ENCODE measurements at regions not wholly inside any gene's neighbourhood (a gene's known extent, or its start where the extent isn't known, plus 50 kb on each side); places are given as distances from the start of the nearest gene placed in this dataset.
"Not testable (repeated sequence)": the region's sequence is repeated elsewhere in the genome, so short reads cannot be mapped to it uniquely, and the experiment has no call there.

DNA sequence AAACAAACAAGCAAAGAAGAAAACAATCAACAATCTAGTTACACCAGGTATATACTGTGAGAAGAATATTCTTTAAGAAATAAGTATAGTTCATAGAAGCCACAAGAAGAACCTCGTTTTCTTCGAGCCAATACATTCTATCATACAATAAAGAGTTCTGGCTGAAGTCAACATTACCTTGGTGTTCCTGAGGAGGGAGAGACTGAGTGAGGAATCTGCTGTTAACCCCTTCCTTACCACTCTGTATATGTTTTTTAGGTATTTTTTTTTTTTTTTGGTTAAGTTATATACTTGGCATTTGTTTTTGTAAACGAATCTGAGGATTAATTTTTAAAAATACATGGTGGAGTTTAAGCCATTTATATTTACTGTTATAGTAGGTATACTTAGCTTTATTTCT, 412.5 kb downstream of the NUP35 start:
- DNase-seq, result no peak

DNA sequence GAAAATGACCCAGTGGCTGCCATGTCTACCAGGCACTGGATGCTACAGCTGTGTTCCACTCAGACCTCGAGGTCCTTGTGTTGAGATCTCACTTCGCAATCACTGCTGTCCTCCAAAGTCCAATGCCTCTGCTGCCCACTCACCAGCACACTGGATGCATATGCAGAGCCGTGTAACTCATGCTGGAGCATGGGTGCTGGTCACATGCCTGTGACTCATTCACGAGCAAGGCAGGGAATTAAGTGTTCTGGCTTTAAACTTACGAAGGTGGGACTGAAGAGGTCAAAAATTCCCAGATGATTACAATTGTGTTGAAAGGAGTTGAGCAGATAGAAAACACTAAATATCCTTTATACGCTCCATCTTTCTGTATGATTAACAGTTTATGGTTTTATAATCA, 417.5 kb downstream of the NUP35 start:
- no peak for DNase-seq

DNA sequence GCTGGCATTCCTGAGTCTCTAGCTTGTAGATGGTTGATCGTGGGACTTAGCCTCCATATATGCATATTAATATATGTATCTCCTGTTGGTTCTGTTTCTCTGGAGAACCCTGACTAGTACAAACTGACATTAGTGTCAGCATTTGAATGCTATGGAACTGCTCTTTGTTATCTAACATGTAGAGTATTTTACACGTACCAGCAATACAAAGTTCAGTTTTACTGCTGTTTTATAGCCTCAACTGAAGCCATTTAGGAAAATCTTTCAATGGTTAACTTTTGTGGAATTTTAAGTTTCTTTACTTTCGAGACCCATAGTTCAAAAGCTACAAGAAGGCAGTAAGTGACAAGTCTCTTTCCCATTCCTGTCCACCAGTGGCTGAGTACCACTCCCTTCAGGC, 418.4 kb downstream of the NUP35 start:
- DNase-seq, result no peak

DNA sequence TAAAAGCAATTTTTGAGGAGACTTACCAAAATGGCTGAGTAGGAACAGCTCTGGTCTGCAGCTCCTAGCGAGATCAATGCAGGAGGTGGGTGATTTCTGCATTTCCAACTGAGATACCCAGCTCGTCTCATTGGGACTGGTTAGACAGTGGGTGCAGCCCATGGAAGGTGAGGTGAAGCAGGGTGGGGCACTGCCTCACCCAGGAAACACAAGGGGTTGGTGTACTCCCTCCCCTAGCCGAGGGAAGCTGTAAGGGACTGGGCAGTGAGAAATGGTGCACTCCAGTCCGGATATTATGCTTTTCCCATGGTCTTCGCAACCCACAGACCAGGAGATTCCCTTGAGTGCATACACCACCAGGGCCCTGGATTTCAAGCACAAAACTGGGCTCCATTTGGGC, 419.0 kb downstream of the NUP35 start:
- DNase-seq, result no peak

DNA sequence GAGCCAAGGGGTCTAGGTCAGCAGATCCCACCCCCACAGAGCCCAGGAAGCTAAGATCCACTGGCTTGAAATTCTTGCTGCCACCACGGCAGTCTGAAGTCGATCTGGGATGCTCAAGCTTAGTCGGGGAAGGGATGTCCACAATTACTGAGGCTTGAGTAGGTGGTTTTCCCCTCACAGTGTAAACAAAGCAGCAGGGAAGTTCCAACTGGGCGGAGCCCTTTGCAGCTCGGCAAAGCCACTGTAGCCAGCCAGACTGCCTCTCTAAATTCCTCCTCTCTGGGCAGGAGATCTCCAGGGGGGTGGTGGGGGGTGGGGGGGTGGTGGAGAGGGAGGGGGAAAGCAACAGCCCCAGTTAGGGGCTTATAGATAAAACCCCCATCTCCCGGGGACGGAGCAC, 419.5 kb downstream of the NUP35 start:
- DNase-seq, result no peak

DNA sequence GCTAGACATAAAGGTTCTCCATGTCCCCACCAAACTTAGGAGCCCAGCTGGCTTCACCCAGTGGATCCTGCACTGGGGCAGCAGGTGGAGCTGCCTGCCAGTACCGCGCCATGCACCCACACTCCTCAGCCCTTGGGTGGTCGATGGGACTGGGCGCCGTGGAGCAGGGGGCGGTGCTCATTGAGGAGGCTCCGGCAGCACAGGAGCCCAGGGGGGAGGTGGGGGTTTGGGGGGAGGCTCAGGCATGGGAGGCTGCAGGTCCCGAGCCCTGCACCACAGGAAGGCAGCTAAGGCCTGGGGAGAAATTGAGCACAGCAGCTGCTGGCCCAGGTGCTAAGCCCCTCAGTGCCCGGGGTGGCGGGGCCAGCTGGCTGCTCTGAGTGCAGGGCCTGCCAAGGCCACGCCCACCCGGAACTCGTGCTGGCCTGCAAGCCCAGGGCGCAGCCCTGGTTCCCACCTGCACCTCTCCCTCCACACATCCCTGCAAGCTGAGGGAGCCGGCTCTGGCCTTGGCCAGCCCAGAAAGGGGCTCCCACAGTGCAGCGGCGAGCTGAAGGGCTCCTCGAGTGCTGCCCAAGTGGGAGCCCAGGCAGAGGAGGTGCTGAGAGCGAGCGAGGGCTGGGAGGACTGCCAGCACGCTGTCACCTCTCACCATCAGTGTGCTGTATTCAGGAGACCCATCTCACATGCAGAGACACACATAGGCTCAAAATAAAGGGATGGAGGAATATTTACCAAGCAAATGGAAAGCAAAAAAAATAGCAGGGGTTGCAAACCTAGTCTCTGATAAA, 422.5 kb downstream of the NUP35 start:
- not testable (repeated sequence) for DNase-seq

DNA sequence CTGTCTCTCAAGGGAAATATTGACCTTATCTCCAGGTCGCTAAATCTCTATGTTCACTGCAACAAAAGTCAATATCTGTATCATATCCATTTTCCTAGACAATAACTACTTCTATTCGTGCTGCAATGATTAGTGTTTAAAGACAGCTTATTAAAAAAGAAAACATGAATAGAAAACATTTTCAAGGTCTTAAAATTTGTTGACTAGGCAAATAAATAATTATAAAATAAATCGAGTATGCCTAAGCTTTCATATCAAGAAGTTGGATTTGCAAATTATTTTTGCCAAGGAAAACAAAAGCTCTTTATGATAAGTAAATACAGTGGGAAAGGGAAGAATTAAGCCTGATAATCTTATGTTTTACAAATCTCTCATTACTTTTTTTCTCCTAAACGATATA, 428.5 kb downstream of the NUP35 start:
- no peak for DNase-seq

DNA sequence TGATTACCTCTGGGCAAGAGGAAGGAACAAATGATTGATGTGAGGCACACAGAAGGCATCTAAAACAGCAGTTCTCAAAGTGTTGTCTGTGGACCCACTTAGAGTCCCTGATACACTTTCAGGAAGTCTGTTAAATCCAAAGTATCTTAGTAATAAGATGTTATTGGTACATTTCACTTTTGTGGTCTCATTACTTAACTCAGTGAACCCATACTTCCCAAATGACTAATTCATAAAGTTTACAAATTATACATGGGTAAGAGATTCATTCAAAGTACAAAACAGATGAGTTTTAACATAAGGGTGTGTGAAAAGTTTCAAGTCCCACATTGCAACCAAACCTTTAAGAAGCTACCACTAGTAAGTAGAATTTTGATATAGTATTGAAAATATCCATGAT, 440.5 kb downstream of the NUP35 start:
- no peak for DNase-seq

DNA sequence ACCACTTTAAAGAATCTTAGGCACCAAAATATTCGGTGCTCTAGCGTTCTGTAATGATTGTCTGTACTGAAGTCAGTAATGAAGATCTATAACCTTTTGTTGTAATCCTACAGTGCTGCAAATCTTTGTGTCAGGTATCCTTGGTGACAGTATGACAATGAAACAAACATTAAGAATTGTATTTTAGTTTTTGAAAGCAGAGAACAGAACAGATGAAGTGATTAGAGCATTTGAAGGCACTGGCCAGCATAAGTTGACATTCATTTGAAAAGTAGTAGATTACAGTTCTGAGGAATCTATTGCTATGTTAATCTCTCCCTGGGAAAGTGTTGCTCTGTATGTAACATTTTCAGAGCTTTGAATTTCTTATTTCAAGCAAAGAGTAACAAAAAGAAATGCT, 451.2 kb downstream of the NUP35 start:
- no peak for DNase-seq

DNA sequence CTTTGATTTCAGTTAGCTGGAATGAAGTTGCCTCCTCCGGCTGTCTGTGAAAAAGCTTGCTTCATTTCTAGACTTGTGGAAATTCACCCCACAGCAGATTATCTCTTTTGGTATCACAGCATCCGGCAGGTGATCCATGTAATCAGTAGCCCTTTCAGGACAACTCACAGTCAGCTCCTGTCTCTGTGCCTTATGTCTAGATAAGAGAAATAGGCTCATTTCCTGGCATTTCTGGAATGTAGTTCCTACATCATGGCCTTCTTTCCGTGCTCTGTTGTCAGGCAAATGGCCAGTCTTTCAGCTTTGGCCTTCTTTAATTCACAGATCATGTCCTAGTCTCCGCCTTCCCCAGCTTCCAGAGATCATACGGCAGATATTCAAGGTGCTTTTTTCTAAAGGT, 455.4 kb downstream of the NUP35 start:
- no peak for DNase-seq

DNA sequence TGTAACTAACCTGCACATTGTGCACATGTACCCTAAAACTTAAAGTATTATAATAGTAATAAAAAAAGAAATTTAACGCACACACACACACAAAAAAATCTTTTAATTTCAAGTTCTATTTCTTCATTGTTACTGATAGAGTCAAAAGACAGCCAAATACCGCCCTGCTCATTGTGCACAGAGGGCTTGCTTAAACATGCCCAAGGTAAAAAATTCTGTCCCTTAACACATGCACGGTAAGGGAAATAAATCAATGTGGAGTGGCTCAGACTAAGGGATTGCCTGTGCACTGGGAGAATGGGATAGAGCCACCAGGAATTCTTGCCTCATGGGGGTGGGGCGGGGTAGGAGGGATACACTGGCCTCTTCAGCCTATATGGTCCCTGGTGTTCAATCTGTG, 468.0 kb downstream of the NUP35 start:
- no peak for DNase-seq

DNA sequence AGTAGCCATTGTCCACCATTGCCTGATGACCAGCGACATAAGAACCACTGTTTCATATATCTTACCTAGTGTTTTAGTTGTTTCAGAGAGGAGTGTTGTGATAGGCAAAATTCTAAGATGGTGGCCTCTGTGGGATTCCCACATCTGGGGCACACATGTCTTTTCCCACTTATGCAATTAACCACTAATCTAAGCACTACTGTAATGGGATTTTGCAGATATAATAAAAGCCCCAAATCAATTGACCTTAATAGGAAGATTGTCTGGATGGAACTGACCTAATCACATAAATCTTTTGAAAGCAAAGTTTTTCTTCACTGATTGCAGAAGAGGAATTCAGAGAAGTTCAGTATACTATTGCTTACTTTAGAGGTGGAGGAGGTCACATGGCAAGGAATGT, 469.9 kb downstream of the NUP35 start:
- DNase-seq, result no peak

DNA sequence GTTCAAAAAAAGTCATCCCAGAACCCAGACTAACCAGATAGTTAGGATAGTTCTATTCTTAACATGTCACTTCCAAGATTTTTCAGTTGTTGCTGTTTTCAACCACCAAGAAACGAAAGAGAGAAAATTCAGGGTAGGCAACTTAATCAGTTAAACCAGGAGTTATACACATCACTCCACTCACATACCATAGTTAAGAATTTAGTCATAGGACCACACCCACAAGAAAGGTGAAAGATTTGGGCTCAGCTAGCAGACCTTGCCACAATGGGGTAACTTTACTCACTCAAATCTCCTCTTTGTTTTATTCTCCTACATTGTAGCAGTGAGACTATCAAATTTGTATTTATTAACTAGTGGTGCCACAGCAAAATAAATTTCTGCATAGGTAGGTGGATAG, 473.6 kb downstream of the NUP35 start:
- DNase-seq, result no peak

DNA sequence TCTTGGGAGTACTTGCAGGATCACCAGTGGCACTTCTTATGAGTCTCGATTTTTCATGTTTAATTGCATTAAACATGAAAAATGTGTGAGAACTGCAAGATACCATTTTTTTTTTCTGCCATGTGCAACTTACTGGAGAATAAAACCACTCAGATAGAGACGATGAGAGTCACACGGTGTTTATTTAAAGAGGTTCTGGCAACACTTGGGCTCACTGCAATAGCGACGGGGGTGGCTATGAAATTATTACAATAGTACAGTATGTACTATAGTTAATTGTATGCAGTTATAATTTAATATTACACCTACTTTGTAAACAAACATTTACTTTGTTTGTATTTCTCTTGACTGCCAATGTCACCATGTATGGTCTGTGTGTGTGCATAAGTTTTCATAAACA, 479.8 kb downstream of the NUP35 start:
- DNase-seq, result no peak

DNA sequence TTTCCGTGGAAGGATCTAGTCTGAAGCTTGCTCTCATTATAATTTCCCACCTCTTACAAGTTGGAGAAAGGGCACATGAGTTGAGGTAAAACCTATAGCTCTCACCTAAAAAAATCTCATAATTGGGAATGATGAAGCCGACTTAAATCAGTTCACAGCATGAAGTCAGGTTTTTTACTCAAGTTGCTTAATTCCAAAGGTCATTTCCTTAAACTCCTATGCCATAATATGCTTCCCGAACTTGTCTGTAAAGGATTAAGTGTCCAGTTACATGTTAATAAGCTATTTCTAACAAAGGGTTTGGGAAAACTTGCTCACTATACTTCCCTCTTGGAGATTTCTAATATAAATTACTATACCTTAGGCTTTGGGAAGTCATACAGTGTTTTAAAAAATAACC, 481.2 kb downstream of the NUP35 start:
- DNase-seq, result no peak

DNA sequence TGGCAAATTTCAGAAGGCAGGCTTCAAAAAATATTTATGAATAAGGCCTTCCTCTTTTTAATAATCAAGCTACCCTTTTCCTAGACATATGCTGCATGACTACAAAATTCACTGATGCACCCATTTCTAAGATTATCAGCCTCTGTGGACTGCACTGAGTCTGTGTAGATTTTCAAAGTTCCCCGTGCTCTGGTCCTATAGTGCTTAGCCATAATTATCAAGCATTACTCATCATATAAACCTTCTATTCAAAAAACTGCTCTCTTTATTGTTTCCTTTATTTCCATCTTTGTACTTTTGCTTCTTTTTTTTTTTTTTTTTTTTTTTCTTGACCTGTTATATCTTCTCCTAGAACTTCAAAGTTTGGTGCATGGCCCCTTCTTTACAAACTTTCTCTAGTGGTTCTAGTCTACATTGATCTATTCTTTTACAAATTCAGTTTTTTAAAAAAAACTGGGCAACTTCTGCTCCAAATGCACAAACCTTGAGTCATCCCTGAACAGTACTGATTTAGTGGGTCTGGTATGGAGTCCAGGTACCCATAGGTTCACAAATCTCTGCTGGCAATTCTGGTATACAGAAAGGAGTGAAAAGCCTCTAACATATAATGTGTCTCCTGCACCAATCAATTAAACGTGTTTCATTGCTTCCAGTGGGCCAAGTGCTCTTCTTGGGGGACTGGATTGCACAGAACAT, 481.9 kb downstream of the NUP35 start:
- no peak for DNase-seq

DNA sequence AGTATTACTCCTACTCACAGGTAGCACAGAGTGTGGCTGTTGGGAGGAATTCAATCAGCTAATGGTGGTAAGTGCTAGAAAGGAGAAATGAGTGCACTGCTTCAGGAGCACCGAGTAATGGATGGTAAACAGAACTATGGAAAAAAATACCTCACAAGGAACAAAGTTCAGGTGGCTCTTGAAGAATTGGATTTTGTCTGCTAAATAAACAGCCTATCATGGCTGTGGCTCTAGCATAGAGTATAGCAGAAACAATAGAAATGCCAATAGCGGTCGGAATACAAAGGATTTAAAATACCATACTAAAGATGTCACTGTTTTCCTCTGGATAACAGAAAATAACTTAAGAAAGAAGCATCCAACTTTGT, 482.5 kb downstream of the NUP35 start:
- DNase-seq, result no peak

DNA sequence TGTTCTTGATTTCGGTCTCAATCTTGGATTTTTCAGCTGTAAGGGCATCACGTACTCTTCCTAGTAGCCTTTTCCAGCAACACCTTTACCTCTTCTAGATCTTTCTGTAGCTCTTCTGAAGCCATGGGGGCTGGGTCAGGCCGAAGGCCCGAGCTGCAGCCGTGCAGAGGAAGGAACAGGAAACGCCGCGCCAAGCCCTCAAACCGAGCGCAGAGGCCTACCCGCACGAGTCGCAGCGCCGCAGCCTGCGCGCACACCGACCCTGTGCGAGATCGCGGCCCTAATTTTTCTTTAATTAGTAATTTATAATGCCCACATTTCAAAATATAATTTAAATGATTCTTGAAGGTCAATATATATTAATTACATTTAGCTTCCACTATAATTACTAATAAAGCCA, 483.8 kb downstream of the NUP35 start:
- no peak for DNase-seq

DNA sequence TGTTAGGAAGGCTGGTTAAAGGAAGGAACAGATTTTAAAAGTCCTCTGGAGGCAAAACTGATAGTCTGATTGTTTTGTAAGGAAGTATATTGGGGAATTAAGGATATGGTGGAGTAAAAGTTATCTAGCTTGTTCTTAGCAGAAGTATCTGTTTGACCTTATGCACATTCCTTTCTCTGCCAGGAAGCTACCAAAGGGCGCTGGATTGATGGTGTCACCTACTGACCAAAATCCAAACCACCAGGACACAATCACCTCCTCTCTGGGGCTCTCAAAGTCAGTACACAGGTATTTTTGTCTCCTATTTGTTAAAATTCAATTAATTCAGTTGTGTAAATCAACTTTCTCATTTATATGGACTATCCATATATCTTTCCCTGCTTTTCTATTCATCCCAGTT, 484.5 kb downstream of the NUP35 start:
- no peak for DNase-seq

DNA sequence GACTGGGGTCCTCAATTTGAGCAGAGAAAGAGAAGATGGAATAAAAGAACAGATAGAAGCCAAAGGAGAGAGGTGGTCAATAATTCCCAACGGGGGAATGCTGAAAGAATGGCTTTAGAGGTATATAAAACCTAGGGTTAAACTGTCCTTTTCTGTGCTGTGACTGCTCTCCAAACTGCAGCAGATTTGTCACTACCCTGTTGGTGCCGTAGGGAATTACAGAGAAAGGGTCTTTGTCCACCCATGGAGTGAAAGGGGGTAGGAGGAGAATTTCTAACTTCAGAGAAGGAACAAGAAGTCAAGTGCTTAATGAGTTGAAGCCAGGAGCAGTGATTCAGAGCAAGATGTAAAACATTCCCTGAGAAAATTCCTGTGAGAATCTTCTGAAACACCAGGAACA, 486.5 kb downstream of the NUP35 start:
- no peak for DNase-seq

DNA sequence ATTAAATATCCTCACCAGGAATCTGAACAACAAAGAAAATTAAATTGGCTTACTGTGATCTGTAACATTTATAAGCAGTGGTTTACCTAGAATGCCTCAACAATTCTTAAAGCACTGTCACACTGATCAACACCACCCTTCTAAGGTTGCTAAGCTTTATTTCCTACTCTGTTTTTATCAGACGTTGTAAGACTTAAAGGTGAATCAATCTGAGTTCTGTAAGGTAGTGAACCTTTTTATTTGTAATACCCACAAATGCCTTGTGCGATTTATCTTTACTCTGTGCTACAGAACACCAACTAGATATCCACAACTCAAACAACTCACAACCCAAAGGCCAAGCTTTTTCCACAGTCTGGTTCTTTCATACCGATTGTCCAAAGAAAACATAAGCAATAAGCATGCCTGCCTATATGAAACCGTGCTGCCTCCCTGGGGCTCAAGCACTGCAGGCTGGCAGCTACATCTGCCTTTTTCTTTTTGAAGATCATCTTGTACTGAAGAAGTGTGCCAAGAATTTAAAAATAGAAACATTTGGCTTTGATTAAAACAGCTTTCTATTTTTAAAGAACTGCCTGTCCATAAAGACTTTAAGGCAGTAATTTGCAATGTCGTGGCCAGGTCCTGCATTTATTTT, 490.7 kb downstream of the NUP35 start:
- no peak for DNase-seq

DNA sequence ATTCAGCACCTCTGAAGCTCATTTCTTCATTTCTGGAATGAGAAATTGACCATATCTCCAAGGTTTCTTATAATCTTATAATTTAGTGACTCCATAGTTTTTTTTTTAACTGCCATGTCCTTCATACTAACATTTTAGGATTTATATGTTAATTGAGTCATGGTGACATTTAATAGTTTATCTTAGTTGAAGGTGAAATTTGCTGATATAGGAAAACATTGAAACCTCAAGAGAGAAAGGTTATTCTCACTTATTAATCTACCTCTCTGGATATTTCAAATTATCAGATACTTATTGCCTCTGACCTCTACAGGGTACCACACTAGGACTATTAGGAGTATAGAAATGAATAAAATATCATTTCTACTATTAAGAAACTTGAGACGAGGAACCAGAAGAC, 499.0 kb downstream of the NUP35 start:
- no peak for DNase-seq

DNA sequence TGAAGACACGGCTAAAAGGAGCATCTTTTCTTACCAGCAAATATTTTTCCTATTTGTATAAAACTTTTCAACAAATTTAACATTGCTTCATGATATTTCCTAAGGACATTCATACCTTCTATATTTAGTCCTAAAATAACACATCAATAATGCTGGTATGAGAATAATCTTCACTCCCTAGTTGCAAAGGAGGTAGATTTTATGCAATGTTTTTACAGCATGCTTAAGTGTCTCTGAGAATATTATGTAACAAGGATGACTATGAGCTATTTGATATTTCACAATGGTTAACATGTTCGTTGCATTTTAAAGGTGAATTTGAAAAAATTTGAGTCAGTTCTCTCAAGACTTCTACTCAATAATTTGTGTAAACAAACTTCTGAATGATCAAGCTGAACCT, 506.7 kb downstream of the NUP35 start:
- DNase-seq, result no peak

DNA sequence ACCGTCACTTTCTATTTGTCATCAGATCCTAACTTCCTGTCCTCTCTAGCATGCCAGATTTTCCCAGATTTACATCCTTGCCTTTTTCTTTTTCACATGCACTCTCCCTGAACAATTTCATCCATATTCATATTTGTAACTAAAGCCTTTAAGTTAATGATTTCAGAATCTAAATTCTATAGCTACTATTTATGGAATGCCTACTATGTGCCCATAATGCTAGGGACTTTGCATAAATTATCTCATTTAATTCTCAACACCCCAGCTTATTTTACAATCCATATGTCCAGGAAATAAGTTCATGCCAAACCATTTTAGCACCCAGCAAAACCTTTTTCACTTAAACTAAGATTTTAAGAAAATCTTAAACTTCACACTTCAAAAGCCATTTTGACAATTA, 531.9 kb downstream of the NUP35 start:
- DNase-seq, result no peak

DNA sequence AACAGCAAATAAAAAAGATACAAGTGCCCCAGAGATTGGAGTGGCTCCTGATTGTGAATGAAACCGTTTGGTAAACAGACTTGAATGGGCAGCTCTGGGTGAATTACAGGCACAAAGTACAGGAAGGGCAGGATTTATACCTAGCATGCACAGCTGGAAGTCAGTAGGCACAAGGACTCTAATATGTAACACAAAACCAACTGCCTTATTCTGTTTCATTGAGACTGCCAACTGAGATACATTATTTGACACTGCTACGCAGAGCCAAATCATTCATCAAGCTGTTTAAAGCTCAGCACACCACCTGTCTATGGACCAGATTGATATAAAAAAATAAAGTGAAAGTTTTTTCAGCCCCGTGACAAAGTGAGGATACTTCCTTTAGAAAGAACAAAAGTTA, 541.2 kb downstream of the NUP35 start:
- DNase-seq, result no peak
